ENCODE measurements at regions not wholly inside any gene's neighbourhood (a gene's known extent, or its start where the extent isn't known, plus 50 kb on each side); places are given as distances from the start of the nearest gene placed in this dataset.

GRCh38 chr18:7429831-7430230, 137.3 kb upstream of the PTPRM start:
- no peak for DNase-seq

GRCh38 chr18:7436166-7436565, 130.9 kb upstream of the PTPRM start:
- no peak for DNase-seq

- no peak for DNase-seq
Measured at GRCh38 chr18:7437870-7438269, 129.2 kb upstream of the PTPRM start.

GRCh38 chr18:7438646-7439045, 128.5 kb upstream of the PTPRM start:
- DNase-seq, result no peak

GRCh38 chr18:7447318-7448028, 119.6 kb upstream of the PTPRM start:
- DNase-seq, result no peak

- DNase-seq, result peak in 2 of 3 experiments; percentile 3 to 15
Measured at GRCh38 chr18:7452331-7452730, 114.8 kb upstream of the PTPRM start.

GRCh38 chr18:7454429-7454828, 112.7 kb upstream of the PTPRM start:
- no peak for DNase-seq

GRCh38 chr18:7456376-7456775, 110.7 kb upstream of the PTPRM start:
- peak in 2 of 3 experiments; percentile 24 to 50 for DNase-seq

GRCh38 chr18:7457262-7457661, 109.9 kb upstream of the PTPRM start:
- DNase-seq, result peak; percentile 18 to 63 (median 22)

- DNase-seq, result no peak
Measured at GRCh38 chr18:7458884-7459283, 108.2 kb upstream of the PTPRM start.

GRCh38 chr18:7459851-7460770, 107.0 kb upstream of the PTPRM start:
- no peak for DNase-seq

GRCh38 chr18:7464245-7464966, 102.7 kb upstream of the PTPRM start:
- DNase-seq, result no peak

- no peak for DNase-seq
Measured at GRCh38 chr18:7466190-7466589, 100.9 kb upstream of the PTPRM start.

GRCh38 chr18:7467708-7468466, 99.2 kb upstream of the PTPRM start:
- peak in 2 of 3 experiments; percentile 17 to 79 for DNase-seq

- no peak for DNase-seq
Measured at GRCh38 chr18:7470101-7470500, 97.0 kb upstream of the PTPRM start.

- DNase-seq, result no peak
Measured at GRCh38 chr18:7470503-7470902, 96.6 kb upstream of the PTPRM start.

- DNase-seq, result no peak
Measured at GRCh38 chr18:7476386-7476785, 90.7 kb upstream of the PTPRM start.

- no peak for DNase-seq
Measured at GRCh38 chr18:7479756-7480155, 87.4 kb upstream of the PTPRM start.

GRCh38 chr18:7480879-7481278, 86.2 kb upstream of the PTPRM start:
- no peak for DNase-seq

- DNase-seq, result no peak
Measured at GRCh38 chr18:7482342-7482741, 84.8 kb upstream of the PTPRM start.

GRCh38 chr18:7485616-7486015, 81.5 kb upstream of the PTPRM start:
- no peak for DNase-seq

- DNase-seq, result peak in 1 of 3 experiments; percentile 21
Measured at GRCh38 chr18:7488571-7488970, 78.5 kb upstream of the PTPRM start.

GRCh38 chr18:7490104-7490503, 77.0 kb upstream of the PTPRM start:
- no peak for DNase-seq
